Tibial nerve (tissue), 4 donors: ENCODE measurements at regions not wholly inside any gene's neighbourhood (a gene's known extent, or its start where the extent isn't known, plus 50 kb on each side); places are given as distances from the start of the nearest gene placed in this dataset.

Experiments
- DNase-seq, 2 donors: peaks; one replicate each; pipeline ENCODE4 v3.0.0-alpha.2; 2019; ENCODE audit warnings: low spot score in 2 of 2
- H3K27ac ChIP-seq, 4 donors: fragments of 200-600 bp; sonication (generic) in 3 of 4; one replicate each; pipeline ENCODE4 v1.5.1; 2017 to 2019; ENCODE audit warnings: mild to moderate bottlenecking in 1 of 4
- H3K27me3 ChIP-seq, 2 donors: fragments of 200-600 bp; sonication (generic) in 1 of 2; one replicate each; pipeline versions ENCODE4 v1.5.1 to v1.6.0; 2017 to 2019
- H3K36me3 ChIP-seq, 3 donors: fragments of 200-600 bp; sonication (generic); one replicate each; pipeline ENCODE4 v1.5.1; 2018 to 2019
- H3K4me1 ChIP-seq, 4 donors: fragments of 200-600 bp; sonication (generic) in 3 of 4; one replicate each; pipeline ENCODE4 v1.5.1; 2017 to 2019
- H3K4me3 ChIP-seq, 4 donors: fragments of 200-600 bp; sonication (generic) in 3 of 4; one replicate each; pipeline ENCODE4 v1.5.1; 2017 to 2019; ENCODE audit warnings: mild to moderate bottlenecking in 1 of 4, moderate library complexity in 1 of 4
- H3K9me3 ChIP-seq, 4 donors: fragments of 200-600 bp; sonication (generic) in 3 of 4; one replicate each; pipeline ENCODE4 v1.5.1; 2017 to 2019
- CTCF ChIP-seq, 5 experiments: fragments of 200-600 bp in 3 of 5; fragments of 450-650 bp in 2 of 5; sonication (generic) in 3 of 5; IDR thresholded peaks; one replicate each; pipeline ENCODE4 v1.5.1; 2016 to 2019; ENCODE audit warnings: antibody characterized with exemption in 5 of 5, mild to moderate bottlenecking in 3 of 5, moderate library complexity in 2 of 5
- EP300 ChIP-seq, 2 donors: sonication (generic); formaldehyde crosslinking; IDR thresholded peaks; one replicate each; pipeline ENCODE4 v1.6.1; 2017; ENCODE audit warnings: antibody characterized with exemption in 2 of 2, mild to moderate bottlenecking in 1 of 2
- POLR2A ChIP-seq, 2 donors: fragments of 450-650 bp; IDR thresholded peaks; one replicate each; pipeline ENCODE4 v1.6.1; 2017; ENCODE audit warnings: antibody characterized with exemption in 2 of 2, mild to moderate bottlenecking in 2 of 2, moderate library complexity in 2 of 2
- WGBS, 2 donors: methylation state at CpG; one replicate each; pipeline ENCODE4 v1.1.5; 2018; 5-methylcytosine and 5-hydroxymethylcytosine counted together

GRCh38 chr6:6725468-6726209, 137.1 kb downstream of the LY86 start:
- H3K27ac ChIP-seq = peak overlapping the region; percentile 58 to 86 (median 83)
- DNase-seq = no peak

GRCh38 chr6:6728169-6728941, 139.8 kb downstream of the LY86 start:
- Histone ChIP-seq H3K4me3 (no peak overlapping the region), H3K27ac (no peak overlapping the region), H3K36me3 (no peaks in the 10 kb centered on the region), H3K4me1 (peaks cover 0 to 24% (median 17%) of the 10 kb centered on the region in 4 donors), H3K27me3 (no peaks in the 10 kb centered on the region), H3K9me3 (no peaks in the 10 kb centered on the region)
- DNase-seq = no peak
- TF ChIP-seq EP300 (IDR thresholded peaks at IDR 0.05) (no peak), POLR2A (IDR thresholded peaks at IDR 0.05) (no peak), CTCF (IDR thresholded peaks at IDR 0.05) (no peak)
- 83 to 88% methylated on average over 9 of the region's 9 CpGs for WGBS, 2 donors

More at GRCh38 chr6:6725468-6726209, 137.1 kb downstream of the LY86 start:
- H3K4me3 ChIP-seq = no peak overlapping the region
- peaks cover 0 to 30% (median 20%) of the 10 kb centered on the region in 4 donors for H3K4me1 ChIP-seq
- 68 to 71% methylated on average over 14 to 15 of the region's 15 CpGs for WGBS, 2 donors
- no peaks in the 10 kb centered on the region for H3K36me3 ChIP-seq
- no peaks in the 10 kb centered on the region for H3K27me3 ChIP-seq
- H3K9me3 ChIP-seq = no peaks in the 10 kb centered on the region
- peak in 1 of 2 donors; percentile 11 for TF ChIP-seq EP300 (IDR thresholded peaks at IDR 0.05)
- no peak for TF ChIP-seq CTCF (IDR thresholded peaks at IDR 0.05)
- no peak for TF ChIP-seq POLR2A (IDR thresholded peaks at IDR 0.05)

- Histone ChIP-seq H3K27ac (no peak overlapping the region), H3K9me3 (no peaks in the 10 kb centered on the region), H3K4me1 (peaks cover 0 to 7% (median 6%) of the 10 kb centered on the region in 4 donors), H3K27me3 (no peaks in the 10 kb centered on the region), H3K36me3 (no peaks in the 10 kb centered on the region), H3K4me3 (no peak overlapping the region)
- no peak for DNase-seq
- TF ChIP-seq CTCF (IDR thresholded peaks at IDR 0.05) (no peak), EP300 (IDR thresholded peaks at IDR 0.05) (no peak), POLR2A (IDR thresholded peaks at IDR 0.05) (no peak)
- WGBS, 2 donors = 0 to 89% methylated on average over 1 of the region's 1 CpG
Observed at GRCh38 chr6:6729971-6730370, 141.5 kb downstream of the LY86 start.

- Histone ChIP-seq H3K4me1 (no peaks in the 10 kb centered on the region), H3K9me3 (no peaks in the 10 kb centered on the region), H3K27me3 (no peaks in the 10 kb centered on the region), H3K27ac (no peak overlapping the region), H3K4me3 (no peak overlapping the region), H3K36me3 (no peaks in the 10 kb centered on the region)
- 47 to 52% methylated on average over 2 of the region's 2 CpGs for WGBS, 2 donors
- TF ChIP-seq POLR2A (IDR thresholded peaks at IDR 0.05) = no peak
- no peak for TF ChIP-seq EP300 (IDR thresholded peaks at IDR 0.05)
- no peak for TF ChIP-seq CTCF (IDR thresholded peaks at IDR 0.05)
- DNase-seq = no peak
Observed at GRCh38 chr6:6730831-6731230, 142.3 kb downstream of the LY86 start.
